B cell (primary cell): ENCODE measurements at regions not wholly inside any gene's neighbourhood (a gene's known extent, or its start where the extent isn't known, plus 50 kb on each side); places are given as distances from the start of the nearest gene placed in this dataset.

ENCODE experiments used
- EZH2 ChIP-seq: IDR thresholded peaks from 2 replicates; pipeline ENCODE4 v1.6.1; 2012; ENCODE audit warnings: borderline replicate concordance, low read depth, mild to moderate bottlenecking, moderate library complexity, low read length; ENCODE audit not compliant: insufficient read depth, poor library complexity, severe bottlenecking
- TF ChIP-seq, protein P1 (sequence below): fragments of 200-600 bp; IDR thresholded peaks from one replicate; pipeline ENCODE4 v1.8.0; 2022; ENCODE audit warnings: antibody characterized with exemption, mild to moderate bottlenecking

- TF ChIP-seq, protein P1, sequence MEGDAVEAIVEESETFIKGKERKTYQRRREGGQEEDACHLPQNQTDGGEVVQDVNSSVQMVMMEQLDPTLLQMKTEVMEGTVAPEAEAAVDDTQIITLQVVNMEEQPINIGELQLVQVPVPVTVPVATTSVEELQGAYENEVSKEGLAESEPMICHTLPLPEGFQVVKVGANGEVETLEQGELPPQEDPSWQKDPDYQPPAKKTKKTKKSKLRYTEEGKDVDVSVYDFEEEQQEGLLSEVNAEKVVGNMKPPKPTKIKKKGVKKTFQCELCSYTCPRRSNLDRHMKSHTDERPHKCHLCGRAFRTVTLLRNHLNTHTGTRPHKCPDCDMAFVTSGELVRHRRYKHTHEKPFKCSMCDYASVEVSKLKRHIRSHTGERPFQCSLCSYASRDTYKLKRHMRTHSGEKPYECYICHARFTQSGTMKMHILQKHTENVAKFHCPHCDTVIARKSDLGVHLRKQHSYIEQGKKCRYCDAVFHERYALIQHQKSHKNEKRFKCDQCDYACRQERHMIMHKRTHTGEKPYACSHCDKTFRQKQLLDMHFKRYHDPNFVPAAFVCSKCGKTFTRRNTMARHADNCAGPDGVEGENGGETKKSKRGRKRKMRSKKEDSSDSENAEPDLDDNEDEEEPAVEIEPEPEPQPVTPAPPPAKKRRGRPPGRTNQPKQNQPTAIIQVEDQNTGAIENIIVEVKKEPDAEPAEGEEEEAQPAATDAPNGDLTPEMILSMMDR: no peak
- TF ChIP-seq EZH2: no peak
Measured at GRCh38 chr9:28155671-28156070, 582.4 kb upstream of the C9orf72 start.
